Tibial nerve (tissue), 4 donors: ENCODE measurements at regions not wholly inside any gene's neighbourhood (a gene's known extent, or its start where the extent isn't known, plus 50 kb on each side); places are given as distances from the start of the nearest gene placed in this dataset.
A peak's percentile ranks its signal among the peaks of the same experiment; 100 is the strongest.

Experiments used
- DNase-seq, 2 donors: peaks; one replicate each; pipeline ENCODE4 v3.0.0-alpha.2; 2019; ENCODE audit warnings: low spot score in 2 of 2
- H3K27ac ChIP-seq, 4 donors: fragments of 200-600 bp; sonication (generic) in 3 of 4; one replicate each; pipeline ENCODE4 v1.5.1; 2017 to 2019; ENCODE audit warnings: mild to moderate bottlenecking in 1 of 4
- H3K27me3 ChIP-seq, 2 donors: fragments of 200-600 bp; sonication (generic) in 1 of 2; one replicate each; pipeline versions ENCODE4 v1.5.1 to v1.6.0; 2017 to 2019
- H3K36me3 ChIP-seq, 3 donors: fragments of 200-600 bp; sonication (generic); one replicate each; pipeline ENCODE4 v1.5.1; 2018 to 2019
- H3K4me1 ChIP-seq, 4 donors: fragments of 200-600 bp; sonication (generic) in 3 of 4; one replicate each; pipeline ENCODE4 v1.5.1; 2017 to 2019
- H3K4me3 ChIP-seq, 4 donors: fragments of 200-600 bp; sonication (generic) in 3 of 4; one replicate each; pipeline ENCODE4 v1.5.1; 2017 to 2019; ENCODE audit warnings: mild to moderate bottlenecking in 1 of 4, moderate library complexity in 1 of 4
- H3K9me3 ChIP-seq, 4 donors: fragments of 200-600 bp; sonication (generic) in 3 of 4; one replicate each; pipeline ENCODE4 v1.5.1; 2017 to 2019
- CTCF ChIP-seq, 5 experiments: fragments of 200-600 bp in 3 of 5; fragments of 450-650 bp in 2 of 5; sonication (generic) in 3 of 5; IDR thresholded peaks; one replicate each; pipeline ENCODE4 v1.5.1; 2016 to 2019; ENCODE audit warnings: antibody characterized with exemption in 5 of 5, mild to moderate bottlenecking in 3 of 5, moderate library complexity in 2 of 5
- EP300 ChIP-seq, 2 donors: sonication (generic); formaldehyde crosslinking; IDR thresholded peaks; one replicate each; pipeline ENCODE4 v1.6.1; 2017; ENCODE audit warnings: antibody characterized with exemption in 2 of 2, mild to moderate bottlenecking in 1 of 2
- POLR2A ChIP-seq, 2 donors: fragments of 450-650 bp; IDR thresholded peaks; one replicate each; pipeline ENCODE4 v1.6.1; 2017; ENCODE audit warnings: antibody characterized with exemption in 2 of 2, mild to moderate bottlenecking in 2 of 2, moderate library complexity in 2 of 2
- WGBS, 2 donors: methylation state at CpG; one replicate each; pipeline ENCODE4 v1.1.5; 2018; 5-methylcytosine and 5-hydroxymethylcytosine counted together

DNA sequence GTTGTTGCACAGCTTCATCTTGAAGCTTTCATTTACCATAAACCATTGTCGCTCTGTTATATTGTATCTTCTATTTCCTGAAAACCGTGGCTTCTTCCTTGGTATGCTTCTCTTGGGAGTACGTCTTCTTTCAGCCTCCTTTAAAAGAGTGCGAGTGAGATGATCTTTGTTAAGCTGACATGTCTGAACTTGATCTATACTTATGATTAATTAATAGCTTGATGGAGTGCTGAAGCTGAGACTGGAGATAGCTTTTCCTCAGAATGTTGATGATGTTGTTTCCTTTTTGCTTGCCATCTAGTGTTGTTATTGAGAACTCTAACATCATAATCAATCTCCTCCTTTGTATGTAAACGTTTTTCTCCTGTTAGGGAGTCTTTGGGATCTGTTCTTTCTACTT is 529.3 kb upstream of the SPRY2 start:
- Histone ChIP-seq H3K27me3 (no peaks in the 10 kb centered on the region), H3K36me3 (no peaks in the 10 kb centered on the region), H3K9me3 (no peaks in the 10 kb centered on the region), H3K4me3 (no peak overlapping the region), H3K4me1 (peaks cover 0 to 12% (median 0%) of the 10 kb centered on the region in 4 donors), H3K27ac (no peak overlapping the region)
- no peak for DNase-seq
- 70 to 72% methylated on average over 5 of the region's 5 CpGs for WGBS, 2 donors
- TF ChIP-seq CTCF (IDR thresholded peaks at IDR 0.05) = no peak
- no peak for TF ChIP-seq EP300 (IDR thresholded peaks at IDR 0.05)

DNA sequence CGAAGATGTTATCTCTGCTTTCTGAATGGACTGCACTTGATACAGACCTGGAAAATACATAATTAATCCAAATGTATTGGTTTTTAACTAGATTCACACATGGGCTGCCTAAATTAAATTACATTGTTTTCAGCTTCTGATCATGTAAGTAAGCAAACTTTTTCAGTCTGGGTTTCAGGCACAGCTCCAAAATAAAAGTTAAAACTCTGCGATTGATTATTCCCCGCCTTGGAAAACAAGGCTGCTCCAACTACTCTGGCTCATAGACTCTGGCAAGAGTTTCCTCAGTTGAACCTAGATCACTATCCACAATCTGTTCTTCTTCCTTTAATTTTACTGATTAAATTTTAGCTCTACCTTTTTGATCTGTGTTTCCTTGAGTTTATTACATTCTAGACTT is 526.0 kb upstream of the SPRY2 start:
- H3K27ac ChIP-seq = peak overlapping the region in 1 of 4 donors; percentile 36
- TF ChIP-seq CTCF (IDR thresholded peaks at IDR 0.05) (no peak), POLR2A (IDR thresholded peaks at IDR 0.05) (no peak), EP300 (IDR thresholded peaks at IDR 0.05) (no peak)
- no peaks in the 10 kb centered on the region for H3K27me3 ChIP-seq
- H3K36me3 ChIP-seq = no peaks in the 10 kb centered on the region
- H3K4me1 ChIP-seq = peaks cover 0 to 19% (median 0%) of the 10 kb centered on the region in 4 donors
- H3K9me3 ChIP-seq = no peaks in the 10 kb centered on the region
- 59 to 60% methylated on average over 3 of the region's 3 CpGs for WGBS, 2 donors
- H3K4me3 ChIP-seq = no peak overlapping the region
- DNase-seq = no peak

DNA sequence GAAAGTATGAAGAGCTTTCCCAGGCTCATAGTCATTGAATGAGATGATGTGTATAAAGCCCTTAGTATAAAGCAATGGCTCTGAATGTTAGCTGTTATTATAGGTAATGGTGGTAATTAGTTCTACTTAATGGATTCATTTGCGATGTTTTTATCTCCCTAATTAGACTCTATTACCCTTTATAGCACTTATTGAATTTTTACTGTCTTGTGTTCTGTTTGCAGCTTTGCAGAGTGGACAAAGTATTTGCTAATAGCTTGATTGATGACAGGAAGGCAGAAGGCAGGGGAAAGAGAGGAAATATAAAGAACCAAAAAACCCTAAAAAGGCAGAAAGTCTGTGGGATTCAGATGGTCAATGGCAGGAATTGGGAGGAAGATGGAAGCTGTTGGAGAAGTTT is 524.4 kb upstream of the SPRY2 start:
- Histone ChIP-seq H3K36me3 (no peaks in the 10 kb centered on the region), H3K27ac (no peak overlapping the region), H3K27me3 (no peaks in the 10 kb centered on the region), H3K4me3 (no peak overlapping the region), H3K4me1 (peaks cover 0 to 21% (median 0%) of the 10 kb centered on the region in 4 donors), H3K9me3 (no peaks in the 10 kb centered on the region)
- 26 to 37% methylated on average over 1 of the region's 1 CpG for WGBS, 2 donors
- DNase-seq = no peak
- TF ChIP-seq CTCF (IDR thresholded peaks at IDR 0.05) = no peak
- no peak for TF ChIP-seq EP300 (IDR thresholded peaks at IDR 0.05)
- no peak for TF ChIP-seq POLR2A (IDR thresholded peaks at IDR 0.05)

DNA sequence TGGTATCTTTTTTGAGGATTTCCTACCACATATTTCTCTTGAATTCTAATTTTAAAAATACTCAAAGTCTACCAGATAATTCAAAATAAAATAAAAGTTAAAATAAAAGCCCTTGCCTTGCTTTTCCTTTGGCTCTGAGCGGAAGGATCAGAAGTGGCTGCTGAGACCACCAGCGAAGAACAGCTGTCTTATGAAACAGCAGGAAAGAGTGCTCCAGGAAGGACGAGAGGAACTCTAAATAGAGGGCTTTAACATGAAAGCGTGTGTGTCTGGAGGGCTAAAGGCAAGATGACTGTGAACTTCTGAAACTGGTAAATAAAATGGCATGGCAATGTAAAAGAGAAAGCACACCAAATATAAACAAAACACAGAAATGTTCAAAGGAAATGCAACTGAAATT is 521.5 kb upstream of the SPRY2 start:
- H3K4me1 ChIP-seq = peaks cover 0 to 21% (median 0%) of the 10 kb centered on the region in 4 donors
- peak overlapping the region in 1 of 4 donors; percentile 20 for H3K27ac ChIP-seq
- no peaks in the 10 kb centered on the region for H3K27me3 ChIP-seq
- DNase-seq = no peak
- H3K9me3 ChIP-seq = no peaks in the 10 kb centered on the region
- no peak for TF ChIP-seq EP300 (IDR thresholded peaks at IDR 0.05)
- no peak overlapping the region for H3K4me3 ChIP-seq
- no peaks in the 10 kb centered on the region for H3K36me3 ChIP-seq
- 43 to 50% methylated on average over 4 of the region's 4 CpGs for WGBS, 2 donors

DNA sequence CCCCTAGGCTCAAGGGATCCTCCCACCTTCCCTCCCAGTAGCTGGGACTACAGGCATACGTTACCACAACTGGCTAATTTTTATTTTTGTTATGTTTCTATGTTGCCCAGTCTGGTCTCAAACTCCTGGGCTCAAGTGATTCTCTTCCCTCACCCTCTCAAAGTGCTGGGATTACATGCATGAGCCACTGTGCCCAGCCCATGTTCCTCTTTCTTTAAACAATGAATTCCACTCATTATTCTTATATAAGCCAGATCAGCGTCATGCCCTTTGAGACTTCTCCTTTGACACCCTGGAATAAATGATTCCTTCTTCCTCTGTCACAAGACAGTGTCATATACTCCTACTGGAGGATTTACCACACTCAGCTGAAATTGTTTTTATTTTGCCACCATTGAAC is 519.9 kb upstream of the SPRY2 start:
- no peaks in the 10 kb centered on the region for H3K9me3 ChIP-seq
- H3K4me3 ChIP-seq = no peak overlapping the region
- DNase-seq = no peak
- WGBS, 2 donors = 56 to 68% methylated on average over 2 of the region's 2 CpGs
- no peak for TF ChIP-seq EP300 (IDR thresholded peaks at IDR 0.05)
- TF ChIP-seq POLR2A (IDR thresholded peaks at IDR 0.05) = no peak
- TF ChIP-seq CTCF (IDR thresholded peaks at IDR 0.05) = no peak
- no peaks in the 10 kb centered on the region for H3K27me3 ChIP-seq
- H3K4me1 ChIP-seq = peaks cover 0 to 9% (median 0%) of the 10 kb centered on the region in 4 donors
- no peak overlapping the region for H3K27ac ChIP-seq
- no peaks in the 10 kb centered on the region for H3K36me3 ChIP-seq

DNA sequence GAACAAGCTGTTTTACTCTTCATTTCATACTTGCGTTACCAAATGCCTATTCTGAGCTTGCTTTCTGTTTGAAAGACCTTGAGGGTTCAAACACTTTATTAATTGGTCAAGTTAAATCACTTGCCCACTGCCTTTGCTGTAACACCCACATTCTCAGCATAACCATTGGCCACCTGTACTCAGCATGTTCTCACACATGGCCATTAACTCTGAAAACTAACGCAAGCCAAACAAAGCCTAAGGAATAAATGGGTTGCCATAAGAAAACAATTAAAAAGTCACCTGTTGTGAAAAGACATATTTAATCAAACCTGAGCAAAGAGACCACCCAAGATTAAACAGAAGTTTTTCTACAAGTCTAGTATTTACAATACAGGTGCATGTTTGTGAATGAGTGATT is 517.2 kb upstream of the SPRY2 start:
- 85 to 89% methylated on average over 2 of the region's 2 CpGs for WGBS, 2 donors
- H3K27ac ChIP-seq = no peak overlapping the region

More for the DNA sequence above, 517.2 kb upstream of the SPRY2 start:
- TF ChIP-seq CTCF (IDR thresholded peaks at IDR 0.05) (no peak), POLR2A (IDR thresholded peaks at IDR 0.05) (no peak), EP300 (IDR thresholded peaks at IDR 0.05) (no peak)
- Histone ChIP-seq H3K27me3 (no peaks in the 10 kb centered on the region), H3K4me1 (peaks cover 0 to 9% (median 0%) of the 10 kb centered on the region in 4 donors), H3K36me3 (no peaks in the 10 kb centered on the region), H3K4me3 (no peak overlapping the region), H3K9me3 (no peaks in the 10 kb centered on the region)
- DNase-seq = no peak
